ENCODE measurements at regions not wholly inside any gene's neighbourhood (a gene's known extent, or its start where the extent isn't known, plus 50 kb on each side); places are given as distances from the start of the nearest gene placed in this dataset.

- TF ChIP-seq CTCF (optimal IDR thresholded peaks at IDR 0.05 in 1 of 3, IDR thresholded peaks at IDR 0.05 in 1 of 3, conservative IDR thresholded peaks at IDR 0.05 in 1 of 3; ENCODE audit: extremely low read depth in 1 of 3, insufficient read depth in 2 of 3, low read length in 3 of 3) (no peak), EZH2 (IDR thresholded peaks at IDR 0.05; ENCODE audit: low read length) (no peak)
Observed at GRCh38 chr2:181120625-181121024, 140.2 kb downstream of the UBE2E3 start.
